ENCODE measurements at regions not wholly inside any gene's neighbourhood (a gene's known extent, or its start where the extent isn't known, plus 50 kb on each side); places are given as distances from the start of the nearest gene placed in this dataset.

DNA sequence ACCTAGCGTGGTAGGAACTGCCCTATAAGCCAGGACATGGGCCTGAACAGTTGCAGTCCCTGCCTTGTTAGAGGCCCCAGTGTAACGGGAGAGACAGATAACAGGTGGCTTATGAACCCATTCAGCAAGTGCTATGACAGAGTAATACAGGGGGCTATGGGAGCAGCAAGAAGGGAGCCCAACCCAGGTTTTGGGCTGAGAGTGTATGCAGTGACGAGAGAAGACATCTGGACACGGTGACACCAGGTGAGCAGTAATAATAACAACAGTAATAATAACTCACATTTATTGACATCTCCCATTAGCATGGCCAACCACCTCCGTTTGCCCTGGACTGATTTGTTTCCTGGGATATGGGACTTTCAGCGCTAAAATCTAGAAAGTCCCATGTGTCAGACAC is 100.8 kb downstream of the IRX5 start:
- Histone ChIP-seq H2BK15ac (ENCODE audit: low read depth, low read length) (no peak overlapping the region), H3K27ac (ENCODE audit: insufficient read depth, low read length) (no peak overlapping the region), H3K79me1 (ENCODE audit: low read depth in 1 of 2, low read length in 2 of 2) (no peaks in the 10 kb centered on the region), H3K4me1 (ENCODE audit: control insufficient read depth, insufficient read depth, low read length) (no peaks in the 10 kb centered on the region), H3K9ac (ENCODE audit: low read depth, low read length) (no peak overlapping the region), H4K8ac (ENCODE audit: low read depth in 2 of 2, low read length in 2 of 2) (no peak overlapping the region), H3K9me1 (ENCODE audit: insufficient read depth, low read length) (no peaks in the 10 kb centered on the region), H2AFZ (replicated peaks; ENCODE audit: low read length, poor library complexity) (no peak overlapping the region), H3K36me3 (ENCODE audit: control insufficient read depth, insufficient read depth, low read length) (no peaks in the 10 kb centered on the region), H3K4me3 (ENCODE audit: insufficient read depth, low read depth, low read length) (no peak overlapping the region), H3K4me2 (ENCODE audit: low read depth, low read length) (no peak overlapping the region), H2BK5ac (ENCODE audit: low read depth, low read length, poor library complexity, severe bottlenecking) (no peak overlapping the region), H3K14ac (replicated peaks; ENCODE audit: low read depth, low read length) (no peak overlapping the region), H3K56ac (ENCODE audit: extremely low read depth, insufficient read depth, low read length) (no peak overlapping the region), H4K20me1 (ENCODE audit: insufficient read depth, low read length) (no peaks in the 10 kb centered on the region), H2AK9ac (replicated peaks; ENCODE audit: low read depth, low read length, poor library complexity) (no peak overlapping the region), H4K91ac (ENCODE audit: insufficient read depth, low read depth, low read length) (no peak overlapping the region), H3K18ac (ENCODE audit: low read depth, low read length) (no peak overlapping the region), H3K23ac (ENCODE audit: low read depth, low read length) (no peak overlapping the region), H2BK120ac (ENCODE audit: low read depth, low read length) (no peak overlapping the region), H4K5ac (ENCODE audit: low read depth, low read length) (no peak overlapping the region), H3K9me3 (ENCODE audit: control insufficient read depth, insufficient read depth, low read length) (no peaks in the 10 kb centered on the region), H2AK5ac (ENCODE audit: low read depth, low read length) (no peak overlapping the region), H2BK20ac (ENCODE audit: low read depth, low read length) (no peak overlapping the region), H3K27me3 (ENCODE audit: control insufficient read depth, insufficient read depth, low read length) (no peaks in the 10 kb centered on the region), H3K4ac (ENCODE audit: low read depth, low read length) (no peak overlapping the region)
- CTCF ChIA-PET: no interaction called here
- dilution Hi-C loops (cut with HindIII; ENCODE audit: low sequenced_read_pairs, unreplicated experiment): no loop called here
- POLR2A ChIA-PET (ENCODE audit: unreplicated experiment): no interaction called here
- no peak for ATAC-seq (ENCODE audit: low read depth)
- no peak for DNase-seq
- 60% methylated on average over 1 of the region's 6 CpGs; no CpG with 5 or more reads in 1 of the 2 experiments for WGBS, 2 experiments (ENCODE audit: extremely low coverage in 2 of 2, insufficient read length in 1 of 2)
- no peak for TF ChIP-seq RFX5 (IDR thresholded peaks at IDR 0.05; ENCODE audit: low read depth, low read length)
- TF ChIP-seq FOS (IDR thresholded peaks at IDR 0.05; ENCODE audit: low read depth, low read length): no peak
- TF ChIP-seq, protein P1, sequence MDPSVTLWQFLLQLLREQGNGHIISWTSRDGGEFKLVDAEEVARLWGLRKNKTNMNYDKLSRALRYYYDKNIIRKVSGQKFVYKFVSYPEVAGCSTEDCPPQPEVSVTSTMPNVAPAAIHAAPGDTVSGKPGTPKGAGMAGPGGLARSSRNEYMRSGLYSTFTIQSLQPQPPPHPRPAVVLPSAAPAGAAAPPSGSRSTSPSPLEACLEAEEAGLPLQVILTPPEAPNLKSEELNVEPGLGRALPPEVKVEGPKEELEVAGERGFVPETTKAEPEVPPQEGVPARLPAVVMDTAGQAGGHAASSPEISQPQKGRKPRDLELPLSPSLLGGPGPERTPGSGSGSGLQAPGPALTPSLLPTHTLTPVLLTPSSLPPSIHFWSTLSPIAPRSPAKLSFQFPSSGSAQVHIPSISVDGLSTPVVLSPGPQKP (IDR thresholded peaks at IDR 0.05; ENCODE audit: borderline replicate concordance, low read depth, low read length): no peak
- no peak for TF ChIP-seq MAZ (IDR thresholded peaks at IDR 0.05; ENCODE audit: borderline replicate concordance, low read depth, low read length)
- TF ChIP-seq, protein P2, sequence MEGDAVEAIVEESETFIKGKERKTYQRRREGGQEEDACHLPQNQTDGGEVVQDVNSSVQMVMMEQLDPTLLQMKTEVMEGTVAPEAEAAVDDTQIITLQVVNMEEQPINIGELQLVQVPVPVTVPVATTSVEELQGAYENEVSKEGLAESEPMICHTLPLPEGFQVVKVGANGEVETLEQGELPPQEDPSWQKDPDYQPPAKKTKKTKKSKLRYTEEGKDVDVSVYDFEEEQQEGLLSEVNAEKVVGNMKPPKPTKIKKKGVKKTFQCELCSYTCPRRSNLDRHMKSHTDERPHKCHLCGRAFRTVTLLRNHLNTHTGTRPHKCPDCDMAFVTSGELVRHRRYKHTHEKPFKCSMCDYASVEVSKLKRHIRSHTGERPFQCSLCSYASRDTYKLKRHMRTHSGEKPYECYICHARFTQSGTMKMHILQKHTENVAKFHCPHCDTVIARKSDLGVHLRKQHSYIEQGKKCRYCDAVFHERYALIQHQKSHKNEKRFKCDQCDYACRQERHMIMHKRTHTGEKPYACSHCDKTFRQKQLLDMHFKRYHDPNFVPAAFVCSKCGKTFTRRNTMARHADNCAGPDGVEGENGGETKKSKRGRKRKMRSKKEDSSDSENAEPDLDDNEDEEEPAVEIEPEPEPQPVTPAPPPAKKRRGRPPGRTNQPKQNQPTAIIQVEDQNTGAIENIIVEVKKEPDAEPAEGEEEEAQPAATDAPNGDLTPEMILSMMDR (conservative IDR thresholded peaks at IDR 0.05; ENCODE audit: low read depth, low read length): no peak
- no peak for TF ChIP-seq RAD21 (IDR thresholded peaks at IDR 0.05; ENCODE audit: low read length)
- TF ChIP-seq, protein P3, sequence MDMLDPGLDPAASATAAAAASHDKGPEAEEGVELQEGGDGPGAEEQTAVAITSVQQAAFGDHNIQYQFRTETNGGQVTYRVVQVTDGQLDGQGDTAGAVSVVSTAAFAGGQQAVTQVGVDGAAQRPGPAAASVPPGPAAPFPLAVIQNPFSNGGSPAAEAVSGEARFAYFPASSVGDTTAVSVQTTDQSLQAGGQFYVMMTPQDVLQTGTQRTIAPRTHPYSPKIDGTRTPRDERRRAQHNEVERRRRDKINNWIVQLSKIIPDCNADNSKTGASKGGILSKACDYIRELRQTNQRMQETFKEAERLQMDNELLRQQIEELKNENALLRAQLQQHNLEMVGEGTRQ (IDR thresholded peaks at IDR 0.05; ENCODE audit: low read depth, low read length): no peak
- no peak for TF ChIP-seq CEBPB (IDR thresholded peaks at IDR 0.05; ENCODE audit: low read depth, low read length)
- no peak for TF ChIP-seq SMC3 (IDR thresholded peaks at IDR 0.05; ENCODE audit: low read depth, low read length)
- no peak for TF ChIP-seq RCOR1 (IDR thresholded peaks at IDR 0.05; ENCODE audit: insufficient replicate concordance, low read length)
- no peak for TF ChIP-seq MAFK (IDR thresholded peaks at IDR 0.05; ENCODE audit: low read depth, low read length)
- TF ChIP-seq MXI1 (IDR thresholded peaks at IDR 0.05; ENCODE audit: borderline replicate concordance, low read depth, low read length): no peak
- no peak for TF ChIP-seq BHLHE40 (IDR thresholded peaks at IDR 0.05; ENCODE audit: low read depth, low read length)
- no peak for TF ChIP-seq NFE2L2 (IDR thresholded peaks at IDR 0.05; ENCODE audit: low read depth, low read length)
- TF ChIP-seq CHD1 (IDR thresholded peaks at IDR 0.05; ENCODE audit: low read depth, low read length): no peak
- in situ Hi-C loops (cut with MboI; ENCODE audit: low sequenced_read_pairs): no loop called here
- BruUV-seq (replicated peaks): no TSS peak
- intact Hi-C loops (cut with micrococcal nuclease): no loop called here

All from IMR-90 (cell line).